GM18505 (cell line): ENCODE measurements at regions not wholly inside any gene's neighbourhood (a gene's known extent, or its start where the extent isn't known, plus 50 kb on each side); places are given as distances from the start of the nearest gene placed in this dataset.

Experiments used
- ATAC-seq: cut with Tn5 transposase; IDR thresholded peaks from one replicate; pipeline ENCODE4 v1.9.1; 2021; ENCODE audit not compliant: unreplicated experiment
- POLR2A ChIP-seq: IDR thresholded peaks from 4 replicates; pipeline ENCODE4 v1.6.1; 2011; ENCODE audit warnings: borderline replicate concordance; ENCODE audit not compliant: insufficient read depth, insufficient read length; ENCODE audit errors: extremely low read depth

GRCh38 chr13:97726664-97727280 is 226.7 kb upstream of the IPO5 start:
- no peak for ATAC-seq
- no peak for TF ChIP-seq POLR2A

DNA sequence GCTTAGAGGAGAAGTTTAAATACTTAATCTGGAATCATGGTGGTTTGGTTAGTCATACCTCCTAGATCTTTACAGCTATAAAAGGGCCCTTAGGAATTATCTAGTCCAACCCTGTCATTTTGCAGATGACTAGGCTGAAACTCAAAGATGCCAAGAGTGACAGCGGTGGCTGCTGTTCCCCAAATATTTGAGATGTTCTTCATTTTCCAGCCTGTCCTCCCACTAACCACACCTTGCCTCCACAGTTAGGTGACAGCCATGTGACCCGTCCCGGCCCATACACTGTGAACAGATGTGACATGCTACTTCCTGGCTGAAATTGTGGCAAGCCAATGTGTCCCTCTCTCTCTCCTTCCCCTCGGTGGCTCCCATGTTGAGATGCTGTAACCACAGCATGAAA is 225.5 kb upstream of the IPO5 start:
- no peak for ATAC-seq
- no peak for TF ChIP-seq POLR2A

- no peak for ATAC-seq
- TF ChIP-seq POLR2A, result no peak
Measured at GRCh38 chr13:97736436-97736835, 217.0 kb upstream of the IPO5 start.

- TF ChIP-seq POLR2A, result no peak
- ATAC-seq, result no peak
Measured at GRCh38 chr13:97742084-97742483, 211.4 kb upstream of the IPO5 start.

GRCh38 chr13:97743938-97744337 is 209.5 kb upstream of the IPO5 start:
- TF ChIP-seq POLR2A, result no peak
- ATAC-seq, result no peak

DNA sequence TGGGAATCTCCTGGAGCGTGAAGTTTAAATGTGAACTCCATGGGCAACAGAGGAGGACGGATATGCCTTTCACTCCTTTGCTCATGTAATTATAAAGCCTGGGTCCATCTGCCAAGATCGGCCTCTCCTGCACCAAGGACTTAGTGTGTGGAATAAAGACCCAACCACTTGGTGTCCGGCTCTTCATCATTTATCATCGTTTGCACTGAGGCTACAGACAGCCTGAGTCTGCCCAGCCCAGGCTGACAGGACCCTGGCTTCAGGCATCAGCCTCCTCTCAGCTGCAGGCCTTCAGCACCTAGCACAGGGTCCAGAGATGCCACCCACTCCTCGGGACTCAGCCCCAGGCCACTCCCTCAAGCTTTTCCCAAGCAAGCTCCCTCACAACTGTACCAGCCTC is 206.8 kb upstream of the IPO5 start:
- TF ChIP-seq POLR2A, result no peak
- ATAC-seq, result no peak

DNA sequence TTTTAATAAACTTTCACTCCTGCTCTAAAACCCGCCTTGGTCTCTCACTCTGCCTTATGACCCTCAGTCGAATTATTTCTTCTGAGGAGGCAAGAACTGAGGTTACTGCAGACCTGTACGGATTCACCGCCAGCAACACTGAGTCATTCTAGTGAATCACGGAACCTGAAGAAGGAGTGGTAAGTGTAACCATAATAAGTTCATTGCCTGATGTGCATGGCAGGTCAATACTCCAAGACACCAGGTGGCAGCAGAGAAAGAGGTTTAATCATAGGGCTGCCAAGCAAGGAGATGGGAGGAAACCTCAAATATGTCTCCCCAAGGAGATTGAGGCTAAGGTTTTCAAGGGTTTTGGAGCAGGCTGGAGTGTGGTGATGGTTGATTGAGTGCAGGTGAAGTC is 204.3 kb upstream of the IPO5 start:
- no peak for ATAC-seq

DNA sequence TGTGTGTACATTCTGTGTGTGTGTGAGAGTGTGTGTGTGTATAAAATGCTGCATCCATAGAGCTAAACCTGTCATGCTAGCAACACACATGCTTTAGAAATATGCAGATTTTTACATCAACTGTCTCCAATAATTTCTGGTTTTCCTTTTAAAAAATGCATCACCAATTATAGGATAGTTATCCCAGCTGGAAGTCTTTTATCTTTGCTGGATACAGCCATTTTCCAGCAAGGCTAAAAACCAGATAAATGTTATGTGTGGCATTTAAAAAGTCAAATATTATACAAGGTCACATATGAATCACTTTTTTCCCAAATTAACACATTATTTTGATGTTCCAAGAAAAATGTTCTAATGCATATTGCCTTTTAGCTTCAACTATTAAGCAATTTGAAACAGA is 202.0 kb upstream of the IPO5 start:
- ATAC-seq, result no peak
- no peak for TF ChIP-seq POLR2A

More for the DNA sequence above, 204.3 kb upstream of the IPO5 start:
- TF ChIP-seq POLR2A, result no peak

DNA sequence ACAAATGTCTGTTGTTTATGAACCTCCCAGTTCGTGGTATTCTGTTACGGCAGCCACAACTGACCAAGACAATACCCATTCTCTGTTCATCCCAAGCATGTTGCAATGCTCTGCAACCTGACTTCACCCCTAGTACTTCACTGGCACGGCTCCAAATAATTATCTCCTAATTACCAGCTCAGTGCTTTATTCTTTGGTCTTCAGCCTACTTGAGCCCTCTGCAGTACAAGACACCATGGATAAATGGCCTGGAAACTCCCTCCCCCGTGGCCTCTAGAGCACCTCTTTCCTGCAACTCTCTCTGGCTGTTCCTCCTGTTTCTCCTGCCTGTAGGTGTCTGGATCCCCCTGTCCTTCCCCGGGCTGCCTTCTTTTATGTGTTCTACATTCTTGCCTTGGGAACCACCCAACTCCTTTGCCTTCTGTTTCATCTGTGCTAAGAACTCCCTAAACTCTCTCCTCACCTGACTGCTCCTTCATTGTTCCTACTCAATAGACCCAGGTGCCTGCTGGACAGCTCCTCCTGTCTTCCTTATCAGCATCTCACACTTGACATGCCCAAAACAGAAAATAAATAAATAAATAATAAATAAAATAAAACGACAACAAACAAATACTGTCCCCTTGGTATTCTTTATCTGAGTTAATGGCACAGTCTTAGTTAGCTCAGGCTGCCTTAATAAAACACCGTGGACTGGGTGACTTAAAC is 200.4 kb upstream of the IPO5 start:
- ATAC-seq, result no peak
- no peak for TF ChIP-seq POLR2A

GRCh38 chr13:97753942-97754670 is 199.4 kb upstream of the IPO5 start:
- no peak for ATAC-seq
- no peak for TF ChIP-seq POLR2A

- ATAC-seq, result no peak
- TF ChIP-seq POLR2A, result no peak
Measured at GRCh38 chr13:97757807-97758206, 195.7 kb upstream of the IPO5 start.

DNA sequence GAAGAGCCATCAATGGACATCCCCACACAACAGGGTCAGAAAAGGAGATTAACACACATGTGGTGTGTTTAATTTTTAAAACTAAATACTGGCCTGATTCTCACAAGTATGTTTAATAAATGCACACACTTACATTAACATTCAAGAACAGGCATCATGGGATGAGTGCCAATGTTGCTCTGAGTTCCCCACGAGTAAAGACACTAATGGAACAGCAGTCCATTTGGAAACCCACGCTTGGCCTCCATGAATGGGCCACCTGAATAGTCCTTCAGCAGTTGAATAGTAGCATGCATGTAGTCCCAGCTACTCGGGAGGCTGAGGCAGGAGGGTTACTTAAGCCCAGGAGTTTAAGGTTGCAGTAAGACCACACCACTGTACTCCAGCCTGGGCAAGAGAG is 195.2 kb upstream of the IPO5 start:
- no peak for ATAC-seq

DNA sequence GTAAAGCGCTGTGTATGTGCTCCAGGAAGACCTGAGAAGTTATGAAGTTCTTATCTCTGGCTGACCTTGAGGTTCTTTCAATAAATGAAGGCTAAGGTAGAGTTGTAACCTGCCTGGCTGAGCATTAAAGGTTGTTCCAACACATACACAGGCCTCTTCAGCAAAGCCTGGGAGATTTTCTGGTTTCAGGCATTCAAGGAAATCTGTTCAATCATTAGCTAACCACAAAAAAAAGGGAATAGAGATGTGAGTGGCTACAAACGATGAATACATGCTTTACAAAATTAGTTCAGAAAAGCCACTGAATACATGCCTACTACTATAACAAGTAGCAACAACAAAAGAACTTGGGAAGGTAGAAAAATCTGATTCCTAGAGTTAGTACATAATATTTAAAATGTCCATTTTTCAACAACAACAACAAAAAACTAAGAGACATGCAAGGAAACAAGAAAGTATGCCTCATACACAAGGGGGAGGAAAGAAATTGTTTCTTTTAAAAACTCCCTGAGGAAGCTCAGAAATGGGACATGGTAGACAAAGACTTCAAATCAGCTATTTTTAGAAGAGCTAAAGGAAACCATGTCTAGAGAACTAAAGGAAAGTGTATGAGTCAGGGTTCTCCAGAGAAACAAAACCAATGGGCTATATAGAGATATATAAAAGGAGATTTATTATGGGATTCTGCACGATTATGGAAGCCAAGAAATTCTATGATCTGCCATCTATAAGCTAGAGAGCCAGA is 191.5 kb upstream of the IPO5 start:
- TF ChIP-seq POLR2A, result no peak
- ATAC-seq, result no peak

More for the DNA sequence above, 195.2 kb upstream of the IPO5 start:
- TF ChIP-seq POLR2A, result no peak
